Mucosa of descending colon (tissue), 3 donors: ENCODE measurements at regions not wholly inside any gene's neighbourhood (a gene's known extent, or its start where the extent isn't known, plus 50 kb on each side); places are given as distances from the start of the nearest gene placed in this dataset.

Source experiments
- ATAC-seq: fragments of 200-7000 bp; cut with Tn5 transposase; one replicate; pipeline ENCODE4 v1.9.1; 2020; ENCODE audit warnings: mild to moderate bottlenecking, moderate library complexity
- DNase-seq, 3 donors: peaks; one replicate each; pipeline ENCODE4 v3.0.0-alpha.2; 2020
- H3K36me3 ChIP-seq: fragments of 200-600 bp; one replicate; pipeline ENCODE4 v1.8.0; 2021; ENCODE audit warnings: low read depth, mild to moderate bottlenecking
- H3K4me1 ChIP-seq: fragments of 200-600 bp; one replicate; pipeline ENCODE4 v1.8.0; 2021; ENCODE audit warnings: low read depth, mild to moderate bottlenecking
- H3K4me3 ChIP-seq: fragments of 200-600 bp; one replicate; pipeline ENCODE4 v1.8.0; 2021; ENCODE audit warnings: mild to moderate bottlenecking
- H3K9me3 ChIP-seq: fragments of 200-600 bp; one replicate; pipeline ENCODE4 v1.8.0; 2021; ENCODE audit warnings: mild to moderate bottlenecking
- intact Hi-C, 2 donors: fragments of 100-400 bp; cut with DNase I in 1 of 2; cut with micrococcal nuclease in 1 of 2; formaldehyde crosslinking; loops; one replicate each; pipeline versions ENCODE4 v1.11.0 to v1.11.1; 2022; cut with DNase I, micrococcal nuclease
- TF ChIP-seq, protein P1 (sequence below): fragments of 200-600 bp; IDR thresholded peaks from one replicate; pipeline ENCODE4 v1.8.0; 2022; ENCODE audit warnings: antibody characterized with exemption, mild to moderate bottlenecking
- donor health status: DM: no; HTN: no; CAD: no; lungs with moderate emphysema.
- donor health status: DM: no; HTN: no; CAD: no.
- donor health status: DM: no; HTN: yes; CAD: no.

DNA sequence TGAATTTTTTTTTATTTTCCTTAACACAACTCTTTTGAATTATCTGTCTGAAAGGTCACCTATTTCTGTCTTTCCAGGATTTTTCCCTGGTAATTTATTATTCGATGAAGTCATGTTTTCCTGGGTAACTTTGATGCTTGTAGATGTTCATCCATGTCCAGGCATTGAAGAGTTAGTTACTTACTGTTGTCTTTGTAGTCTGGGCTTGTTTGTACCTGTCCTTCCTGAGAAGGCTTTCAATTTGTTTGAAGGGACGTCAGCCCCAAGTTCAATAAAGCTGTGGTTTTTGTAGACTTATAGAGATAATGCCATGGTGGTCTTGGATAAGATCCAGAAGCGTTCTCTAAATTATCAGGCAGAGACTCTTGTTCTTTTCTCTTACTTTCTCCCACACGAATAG lies 252.4 kb upstream of the ARHGAP24 start:
- Histone ChIP-seq H3K4me1 (no peaks in the 10 kb centered on the region), H3K36me3 (no peaks in the 10 kb centered on the region), H3K9me3 (peaks cover 6% of the 10 kb centered on the region), H3K4me3 (no peak overlapping the region)
- DNase-seq (no peak), ATAC-seq (no peak)
- intact Hi-C loops, result no loop called here
- TF ChIP-seq, protein P1, sequence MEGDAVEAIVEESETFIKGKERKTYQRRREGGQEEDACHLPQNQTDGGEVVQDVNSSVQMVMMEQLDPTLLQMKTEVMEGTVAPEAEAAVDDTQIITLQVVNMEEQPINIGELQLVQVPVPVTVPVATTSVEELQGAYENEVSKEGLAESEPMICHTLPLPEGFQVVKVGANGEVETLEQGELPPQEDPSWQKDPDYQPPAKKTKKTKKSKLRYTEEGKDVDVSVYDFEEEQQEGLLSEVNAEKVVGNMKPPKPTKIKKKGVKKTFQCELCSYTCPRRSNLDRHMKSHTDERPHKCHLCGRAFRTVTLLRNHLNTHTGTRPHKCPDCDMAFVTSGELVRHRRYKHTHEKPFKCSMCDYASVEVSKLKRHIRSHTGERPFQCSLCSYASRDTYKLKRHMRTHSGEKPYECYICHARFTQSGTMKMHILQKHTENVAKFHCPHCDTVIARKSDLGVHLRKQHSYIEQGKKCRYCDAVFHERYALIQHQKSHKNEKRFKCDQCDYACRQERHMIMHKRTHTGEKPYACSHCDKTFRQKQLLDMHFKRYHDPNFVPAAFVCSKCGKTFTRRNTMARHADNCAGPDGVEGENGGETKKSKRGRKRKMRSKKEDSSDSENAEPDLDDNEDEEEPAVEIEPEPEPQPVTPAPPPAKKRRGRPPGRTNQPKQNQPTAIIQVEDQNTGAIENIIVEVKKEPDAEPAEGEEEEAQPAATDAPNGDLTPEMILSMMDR, result no peak

DNA sequence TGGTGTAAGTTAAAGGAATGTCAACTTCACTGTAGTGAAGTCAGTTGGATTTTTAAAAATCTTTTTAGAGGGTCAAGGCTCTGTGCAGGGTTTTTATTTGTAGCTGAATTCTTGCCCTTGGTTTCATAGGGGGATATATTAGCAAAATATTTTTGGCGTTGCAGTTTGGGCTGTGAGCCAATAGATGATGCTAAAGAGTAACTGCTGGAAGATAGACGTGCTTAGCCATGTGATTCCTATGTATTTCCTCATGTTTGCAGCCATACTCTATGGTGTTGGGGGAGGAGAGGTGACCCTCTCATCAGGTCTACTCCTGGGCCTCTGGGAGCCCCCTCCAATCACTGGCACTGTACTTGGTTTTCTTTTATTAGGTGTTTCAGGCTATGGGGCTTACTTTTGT lies 246.7 kb upstream of the ARHGAP24 start:
- no peaks in the 10 kb centered on the region for H3K4me1 ChIP-seq
- TF ChIP-seq, protein P1, result no peak
- intact Hi-C loops, result no loop called here
- no peaks in the 10 kb centered on the region for H3K9me3 ChIP-seq
- no peak for DNase-seq
- H3K36me3 ChIP-seq, result no peaks in the 10 kb centered on the region
- no peak for ATAC-seq
- H3K4me3 ChIP-seq, result no peak overlapping the region

DNA sequence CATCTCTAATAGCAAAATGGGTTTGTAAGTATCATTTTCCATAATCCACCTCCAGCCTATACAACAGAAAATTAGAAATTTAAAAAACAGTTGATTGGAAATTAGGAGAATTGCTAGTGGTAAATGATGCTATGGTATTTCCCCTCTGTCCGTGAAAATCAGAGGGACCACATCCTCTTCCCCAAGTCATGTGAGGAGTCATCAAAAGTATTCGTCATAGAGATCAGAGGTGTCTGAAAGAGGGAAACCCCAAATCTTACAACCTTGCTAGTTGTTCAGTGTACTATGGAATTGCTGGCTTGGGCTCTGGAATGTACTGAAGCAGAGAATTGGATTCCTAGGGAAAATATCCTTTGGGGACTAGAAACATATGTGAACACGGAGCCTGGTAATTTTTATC lies 241.4 kb upstream of the ARHGAP24 start:
- H3K4me1 ChIP-seq, result no peaks in the 10 kb centered on the region
- intact Hi-C loops, result no loop called here
- DNase-seq (no peak), ATAC-seq (no peak)
- H3K9me3 ChIP-seq, result no peaks in the 10 kb centered on the region
- TF ChIP-seq, protein P1, result no peak
- H3K36me3 ChIP-seq, result no peaks in the 10 kb centered on the region
- no peak overlapping the region for H3K4me3 ChIP-seq

DNA sequence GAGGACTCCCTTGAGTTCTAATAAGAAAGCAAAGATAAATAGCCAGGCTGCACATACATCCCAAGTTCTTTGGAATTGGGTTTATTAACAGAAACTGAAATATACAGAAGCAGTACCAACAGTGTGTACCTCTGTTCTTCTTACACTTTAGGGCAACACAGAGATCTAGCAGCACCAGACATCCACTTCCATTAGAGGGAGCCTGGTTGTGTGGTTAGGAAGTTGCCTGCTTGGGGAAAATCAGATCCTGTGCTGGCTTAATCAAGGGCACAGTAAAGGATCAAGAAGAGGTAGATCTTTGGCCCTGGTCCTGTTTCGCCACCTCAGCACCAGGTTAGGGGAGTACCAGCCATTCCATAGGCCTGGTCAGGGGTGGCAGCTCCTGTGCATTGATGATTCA lies 231.1 kb upstream of the ARHGAP24 start:
- H3K9me3 ChIP-seq, result no peaks in the 10 kb centered on the region
- intact Hi-C loops, result no loop called here
- ATAC-seq (no peak), DNase-seq (no peak)
- TF ChIP-seq, protein P1, result no peak
- no peaks in the 10 kb centered on the region for H3K36me3 ChIP-seq
- no peaks in the 10 kb centered on the region for H3K4me1 ChIP-seq
- no peak overlapping the region for H3K4me3 ChIP-seq

DNA sequence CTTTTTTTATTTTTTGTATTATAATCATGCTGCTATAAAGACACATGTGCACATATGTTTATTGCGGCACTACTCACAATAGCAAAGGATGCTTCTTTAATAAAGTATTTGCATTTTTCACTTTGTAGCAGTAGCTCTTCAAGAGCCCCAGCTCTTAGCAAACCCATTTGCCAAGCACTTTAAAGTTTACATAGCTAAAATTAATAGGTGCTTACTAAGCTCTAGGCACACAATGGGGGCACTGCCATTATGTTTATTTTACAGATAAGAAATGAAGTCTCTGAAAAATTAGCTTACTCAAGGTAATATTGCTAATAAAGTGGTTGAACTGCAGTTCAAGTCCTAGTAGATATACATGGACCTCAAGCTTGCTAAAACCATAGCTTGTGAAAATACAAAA lies 230.3 kb upstream of the ARHGAP24 start:
- Histone ChIP-seq H3K36me3 (no peaks in the 10 kb centered on the region), H3K4me1 (no peaks in the 10 kb centered on the region), H3K9me3 (no peaks in the 10 kb centered on the region), H3K4me3 (no peak overlapping the region)
- no peak for ATAC-seq
- DNase-seq, result no peak
- intact Hi-C loops, result no loop called here
- TF ChIP-seq, protein P1, result no peak

DNA sequence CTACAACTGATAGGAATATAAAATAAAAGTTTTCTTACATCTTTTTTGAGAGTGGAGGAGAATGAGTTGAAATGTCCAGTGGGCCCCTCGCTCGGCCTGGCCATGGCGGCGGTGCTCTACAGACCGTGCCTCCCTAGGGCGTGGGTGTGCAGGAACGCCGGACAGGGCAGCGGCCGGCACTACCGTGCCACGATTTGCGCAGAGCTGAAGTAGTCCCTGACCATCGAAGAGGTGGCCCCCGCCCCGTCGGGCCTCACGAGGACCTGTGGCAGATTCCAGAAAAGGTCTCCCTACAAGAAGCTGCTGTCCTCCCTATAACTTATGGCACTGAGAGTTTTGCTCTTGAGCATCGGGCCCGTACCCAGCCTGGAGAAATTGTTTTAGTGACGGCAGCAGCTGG lies 228.9 kb upstream of the ARHGAP24 start:
- TF ChIP-seq, protein P1, result no peak
- Histone ChIP-seq H3K36me3 (no peaks in the 10 kb centered on the region), H3K4me1 (no peaks in the 10 kb centered on the region), H3K9me3 (no peaks in the 10 kb centered on the region), H3K4me3 (no peak overlapping the region)
- intact Hi-C loops, result no loop called here
- DNase-seq, result peak in 1 of 3 donors; percentile 43
- ATAC-seq, result no peak
